ENCODE measurements at regions not wholly inside any gene's neighbourhood (a gene's known extent, or its start where the extent isn't known, plus 50 kb on each side); places are given as distances from the start of the nearest gene placed in this dataset.
A peak's percentile ranks its signal among the peaks of the same experiment; 100 is the strongest.

GRCh38 chr15:97868981-97869380 lies 91.5 kb upstream of the ARRDC4 start:
- DNase-seq = no peak

- no peak for DNase-seq
Observed at GRCh38 chr15:97870771-97871170, 89.7 kb upstream of the ARRDC4 start.

GRCh38 chr15:97874139-97874538 lies 86.4 kb upstream of the ARRDC4 start:
- DNase-seq = no peak

- no peak for DNase-seq
Observed at GRCh38 chr15:97875025-97875512, 85.4 kb upstream of the ARRDC4 start.

- no peak for DNase-seq
Observed at GRCh38 chr15:97875513-97876280, 84.8 kb upstream of the ARRDC4 start.

- no peak for DNase-seq
Observed at GRCh38 chr15:97876281-97876675, 84.2 kb upstream of the ARRDC4 start.

GRCh38 chr15:97881346-97881965 lies 79.0 kb upstream of the ARRDC4 start:
- no peak for DNase-seq

- no peak for DNase-seq
Observed at GRCh38 chr15:97884513-97885131, 75.9 kb upstream of the ARRDC4 start.

- DNase-seq = no peak
Observed at GRCh38 chr15:97890307-97890706, 70.2 kb upstream of the ARRDC4 start.

GRCh38 chr15:97892167-97892938 lies 68.2 kb upstream of the ARRDC4 start:
- DNase-seq = no peak

- DNase-seq = no peak
Observed at GRCh38 chr15:97893967-97894366, 66.5 kb upstream of the ARRDC4 start.

- DNase-seq = no peak
Observed at GRCh38 chr15:97899981-97900380, 60.5 kb upstream of the ARRDC4 start.

- no peak for DNase-seq
Observed at GRCh38 chr15:97902140-97902780, 58.2 kb upstream of the ARRDC4 start.

- DNase-seq = no peak
Observed at GRCh38 chr15:97903560-97903959, 56.9 kb upstream of the ARRDC4 start.

GRCh38 chr15:97903971-97904572 lies 56.4 kb upstream of the ARRDC4 start:
- DNase-seq = no peak

- DNase-seq = peak; percentile 16
Observed at GRCh38 chr15:97909291-97909891, 51.1 kb upstream of the ARRDC4 start.

Measured in activated naive CD4-positive, alpha-beta T cell treated with Interleukin-2 at 50 U/mL for 16 hours (primary cell).